Hepatocyte (in vitro differentiated cells): ENCODE measurements at regions not wholly inside any gene's neighbourhood (a gene's known extent, or its start where the extent isn't known, plus 50 kb on each side); places are given as distances from the start of the nearest gene placed in this dataset.

Experiments used
- EZH2 ChIP-seq: fragments of 200-600 bp; sonication (generic); IDR thresholded peaks from 2 replicates; pipeline ENCODE4 v1.6.1; 2016; ENCODE audit warnings: antibody characterized with exemption, mild to moderate bottlenecking, borderline replicate concordance
- TF ChIP-seq, protein P1 (sequence below): fragments of 200-600 bp; sonication (generic); IDR thresholded peaks from 2 replicates; pipeline ENCODE4 v1.5.1; 2016; ENCODE audit warnings: antibody characterized with exemption, mild to moderate bottlenecking; ENCODE audit not compliant: poor library complexity

DNA sequence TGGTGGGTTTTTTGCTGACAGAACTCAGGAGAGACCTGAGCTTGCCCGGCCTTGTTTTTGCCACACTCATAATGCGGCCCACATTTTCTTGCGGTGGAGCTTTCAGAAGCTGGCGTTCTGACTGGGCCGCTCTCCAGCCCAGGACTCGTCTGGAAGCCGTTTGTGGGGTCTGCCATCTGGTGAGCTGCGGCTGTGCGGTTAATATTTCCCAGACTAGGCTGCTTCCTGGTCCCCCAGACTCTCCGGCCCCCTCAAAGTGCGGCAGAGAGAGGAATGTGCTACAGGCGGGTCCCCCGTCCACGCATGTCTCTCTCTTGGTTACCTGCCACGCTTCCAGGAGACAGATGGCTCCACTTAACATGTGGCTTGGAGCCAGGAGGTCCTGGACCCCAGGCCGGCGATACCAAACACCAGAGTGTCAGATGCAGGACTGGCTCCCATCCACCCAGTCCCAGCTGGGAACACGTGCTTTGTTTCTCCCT lies 128.9 kb upstream of the PMEPA1 start:
- TF ChIP-seq, protein P1, sequence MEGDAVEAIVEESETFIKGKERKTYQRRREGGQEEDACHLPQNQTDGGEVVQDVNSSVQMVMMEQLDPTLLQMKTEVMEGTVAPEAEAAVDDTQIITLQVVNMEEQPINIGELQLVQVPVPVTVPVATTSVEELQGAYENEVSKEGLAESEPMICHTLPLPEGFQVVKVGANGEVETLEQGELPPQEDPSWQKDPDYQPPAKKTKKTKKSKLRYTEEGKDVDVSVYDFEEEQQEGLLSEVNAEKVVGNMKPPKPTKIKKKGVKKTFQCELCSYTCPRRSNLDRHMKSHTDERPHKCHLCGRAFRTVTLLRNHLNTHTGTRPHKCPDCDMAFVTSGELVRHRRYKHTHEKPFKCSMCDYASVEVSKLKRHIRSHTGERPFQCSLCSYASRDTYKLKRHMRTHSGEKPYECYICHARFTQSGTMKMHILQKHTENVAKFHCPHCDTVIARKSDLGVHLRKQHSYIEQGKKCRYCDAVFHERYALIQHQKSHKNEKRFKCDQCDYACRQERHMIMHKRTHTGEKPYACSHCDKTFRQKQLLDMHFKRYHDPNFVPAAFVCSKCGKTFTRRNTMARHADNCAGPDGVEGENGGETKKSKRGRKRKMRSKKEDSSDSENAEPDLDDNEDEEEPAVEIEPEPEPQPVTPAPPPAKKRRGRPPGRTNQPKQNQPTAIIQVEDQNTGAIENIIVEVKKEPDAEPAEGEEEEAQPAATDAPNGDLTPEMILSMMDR: no peak
- no peak for TF ChIP-seq EZH2
